Fibroblast of the aortic adventitia (primary cell): ENCODE measurements at regions not wholly inside any gene's neighbourhood (a gene's known extent, or its start where the extent isn't known, plus 50 kb on each side); places are given as distances from the start of the nearest gene placed in this dataset.

Experiments
- DNase-seq: peaks from one replicate; pipeline ENCODE4 v3.0.0-alpha.2; 2010; ENCODE audit warnings: low read depth
- H3K4me3 ChIP-seq: 2 replicates; pipeline ENCODE4 v1.5.1; 2011; ENCODE audit warnings: low read depth, mild to moderate bottlenecking, control low read depth, low read length, moderate library complexity
- TF ChIP-seq, protein P1 (sequence below): IDR thresholded peaks from 2 replicates; pipeline ENCODE4 v1.5.1; 2011; ENCODE audit warnings: mild to moderate bottlenecking, low read length, control low read depth, inconsistent platforms; ENCODE audit not compliant: insufficient read depth

DNA sequence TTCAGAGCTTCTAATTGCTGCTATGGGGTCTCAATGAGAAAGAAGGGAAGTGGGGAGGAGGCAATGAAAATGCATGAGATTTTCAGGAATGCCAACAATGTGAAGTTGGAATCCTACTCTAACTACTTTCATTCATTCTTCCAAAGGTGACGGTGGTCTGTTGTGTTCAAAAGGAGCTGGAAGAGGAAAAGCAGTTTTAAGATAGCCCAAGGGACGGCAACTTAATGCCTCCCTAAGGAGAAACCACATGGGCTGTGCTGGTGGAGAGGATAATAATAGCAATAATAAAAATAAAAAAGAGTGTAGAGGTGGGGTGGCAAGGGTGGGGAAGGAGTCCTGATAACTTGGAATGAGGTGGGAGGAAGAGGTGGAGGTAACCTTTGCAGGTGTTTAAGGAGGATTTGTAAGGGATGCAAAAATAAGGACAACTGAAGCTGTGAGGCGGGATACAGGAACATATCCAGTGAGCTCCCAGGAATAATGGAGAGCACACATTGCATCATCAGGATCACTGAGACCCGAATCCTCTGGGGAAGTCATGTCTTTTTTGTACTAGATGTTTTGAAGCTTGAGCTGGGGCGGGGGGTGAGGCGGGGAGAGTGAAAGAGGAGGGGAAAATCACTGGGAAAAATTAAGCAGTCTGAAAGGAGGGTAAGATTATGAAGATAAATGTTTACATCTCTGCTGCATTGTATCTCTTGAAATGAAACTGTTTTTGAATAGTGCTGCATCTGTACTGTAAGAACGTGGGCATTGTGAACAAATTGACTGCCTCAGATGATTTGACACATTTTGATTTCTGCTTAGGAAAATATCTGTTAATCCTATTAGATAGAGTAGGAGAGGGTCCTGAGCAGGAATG is 120.1 kb upstream of the TMEM161B start:
- TF ChIP-seq, protein P1, sequence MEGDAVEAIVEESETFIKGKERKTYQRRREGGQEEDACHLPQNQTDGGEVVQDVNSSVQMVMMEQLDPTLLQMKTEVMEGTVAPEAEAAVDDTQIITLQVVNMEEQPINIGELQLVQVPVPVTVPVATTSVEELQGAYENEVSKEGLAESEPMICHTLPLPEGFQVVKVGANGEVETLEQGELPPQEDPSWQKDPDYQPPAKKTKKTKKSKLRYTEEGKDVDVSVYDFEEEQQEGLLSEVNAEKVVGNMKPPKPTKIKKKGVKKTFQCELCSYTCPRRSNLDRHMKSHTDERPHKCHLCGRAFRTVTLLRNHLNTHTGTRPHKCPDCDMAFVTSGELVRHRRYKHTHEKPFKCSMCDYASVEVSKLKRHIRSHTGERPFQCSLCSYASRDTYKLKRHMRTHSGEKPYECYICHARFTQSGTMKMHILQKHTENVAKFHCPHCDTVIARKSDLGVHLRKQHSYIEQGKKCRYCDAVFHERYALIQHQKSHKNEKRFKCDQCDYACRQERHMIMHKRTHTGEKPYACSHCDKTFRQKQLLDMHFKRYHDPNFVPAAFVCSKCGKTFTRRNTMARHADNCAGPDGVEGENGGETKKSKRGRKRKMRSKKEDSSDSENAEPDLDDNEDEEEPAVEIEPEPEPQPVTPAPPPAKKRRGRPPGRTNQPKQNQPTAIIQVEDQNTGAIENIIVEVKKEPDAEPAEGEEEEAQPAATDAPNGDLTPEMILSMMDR: no peak

DNA sequence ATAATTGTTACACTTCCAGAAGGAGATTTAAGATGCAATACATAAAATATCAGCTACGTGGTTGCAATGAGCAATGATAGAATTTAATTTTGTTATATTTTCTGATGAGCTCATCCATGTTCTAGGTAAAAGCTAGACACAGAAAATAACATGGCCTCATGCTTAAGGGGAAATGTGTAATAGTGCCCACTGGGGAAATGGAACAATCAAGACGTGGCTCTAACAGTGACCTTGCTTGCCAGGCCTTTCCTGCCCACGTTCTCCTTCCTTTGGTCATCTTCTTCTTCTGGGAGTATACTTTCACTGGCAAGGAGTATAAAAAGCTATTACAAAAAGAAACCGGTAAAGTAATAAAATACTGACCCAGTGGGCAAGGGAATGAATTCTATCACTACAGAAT is 116.2 kb upstream of the TMEM161B start:
- DNase-seq: no peak
- H3K4me3 ChIP-seq: no peak overlapping the region
- TF ChIP-seq, protein P1: no peak

More for the DNA sequence above, 120.1 kb upstream of the TMEM161B start:
- H3K4me3 ChIP-seq: no peak overlapping the region
- no peak for DNase-seq

DNA sequence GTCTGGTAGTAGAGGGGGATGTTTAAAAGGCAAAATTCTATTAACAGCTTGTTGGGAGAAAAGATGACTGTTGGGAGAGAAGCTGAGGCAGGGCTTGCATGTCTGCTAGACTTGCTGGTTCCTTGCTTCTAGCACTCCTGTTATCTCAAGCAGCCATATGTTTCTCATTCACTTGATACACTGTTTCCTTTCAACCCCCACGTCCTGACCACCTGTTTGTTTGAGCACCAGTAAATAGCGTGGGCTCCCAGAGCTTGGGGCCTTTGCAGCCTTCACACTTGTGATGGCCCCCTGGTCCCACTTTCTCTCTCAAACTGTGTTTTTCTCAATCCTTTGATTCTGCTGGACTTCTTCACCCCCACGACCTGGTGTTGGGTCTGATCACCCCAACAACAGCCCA is 111.7 kb upstream of the TMEM161B start:
- no peak overlapping the region for H3K4me3 ChIP-seq
- TF ChIP-seq, protein P1: no peak
- no peak for DNase-seq

DNA sequence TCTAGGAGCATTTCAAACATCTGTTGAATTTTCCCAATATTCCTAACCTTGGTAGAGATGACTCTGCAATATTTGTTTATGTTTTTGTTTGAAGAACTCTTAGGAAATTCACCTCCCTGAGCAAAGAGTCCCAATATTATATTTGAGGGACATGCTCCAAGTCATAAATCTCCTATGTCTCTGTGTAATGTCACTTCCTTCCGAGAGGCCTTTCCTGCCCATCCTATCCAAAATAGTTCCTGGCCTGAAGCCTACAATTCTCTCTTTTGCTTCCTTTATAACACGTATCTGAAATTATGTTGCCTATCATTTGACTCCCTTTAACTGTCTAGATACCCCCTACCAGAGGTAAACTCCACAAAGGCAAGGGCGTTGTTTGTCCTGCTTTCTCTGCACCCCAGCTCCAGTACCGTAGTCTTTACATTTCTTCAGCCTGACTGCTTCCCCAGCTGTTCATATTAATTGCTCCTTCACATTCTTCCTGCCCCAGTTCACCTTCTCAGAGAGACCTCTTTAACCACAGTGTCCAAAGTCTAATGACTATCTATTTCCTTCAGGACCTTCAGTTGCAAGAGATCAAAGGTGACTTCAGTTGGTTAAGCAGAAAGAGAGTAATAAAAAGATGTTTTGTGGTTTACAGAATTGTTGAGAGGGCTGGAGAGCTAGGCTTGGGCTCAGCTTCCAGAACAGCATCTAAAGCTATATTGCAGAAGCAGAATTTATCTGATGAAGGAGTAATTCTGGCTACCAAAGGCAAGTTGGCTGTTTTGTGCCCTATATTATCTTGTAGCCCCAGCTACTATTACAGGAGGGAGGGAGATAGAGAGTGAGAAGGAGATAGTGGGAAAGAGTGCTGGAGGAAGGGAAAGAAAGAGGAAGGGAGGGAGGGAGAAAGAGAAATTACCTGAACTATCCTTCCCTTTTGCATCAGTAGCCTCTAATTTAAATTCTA is 109.3 kb upstream of the TMEM161B start:
- no peak overlapping the region for H3K4me3 ChIP-seq
- DNase-seq: no peak
- TF ChIP-seq, protein P1: no peak

DNA sequence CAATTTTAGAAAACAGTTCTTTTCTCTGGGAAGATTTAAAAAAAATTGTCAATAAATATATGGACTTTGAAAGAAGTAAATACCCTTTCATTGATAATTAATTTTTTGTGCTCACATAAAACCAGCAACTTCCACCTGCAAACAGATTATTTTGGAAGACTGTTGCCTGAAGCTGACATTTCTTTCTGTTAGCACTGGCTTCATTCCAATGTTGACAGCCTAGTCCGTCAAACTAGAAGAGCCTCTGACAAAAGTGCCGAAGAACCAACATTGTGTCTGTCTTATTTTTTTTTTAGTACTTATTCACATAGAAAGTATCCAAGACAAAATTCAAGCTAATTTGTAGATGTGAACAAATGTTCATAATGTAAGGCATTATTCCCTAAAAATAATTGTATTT is 108.6 kb upstream of the TMEM161B start:
- H3K4me3 ChIP-seq: no peak overlapping the region
- DNase-seq: no peak
- TF ChIP-seq, protein P1: no peak

DNA sequence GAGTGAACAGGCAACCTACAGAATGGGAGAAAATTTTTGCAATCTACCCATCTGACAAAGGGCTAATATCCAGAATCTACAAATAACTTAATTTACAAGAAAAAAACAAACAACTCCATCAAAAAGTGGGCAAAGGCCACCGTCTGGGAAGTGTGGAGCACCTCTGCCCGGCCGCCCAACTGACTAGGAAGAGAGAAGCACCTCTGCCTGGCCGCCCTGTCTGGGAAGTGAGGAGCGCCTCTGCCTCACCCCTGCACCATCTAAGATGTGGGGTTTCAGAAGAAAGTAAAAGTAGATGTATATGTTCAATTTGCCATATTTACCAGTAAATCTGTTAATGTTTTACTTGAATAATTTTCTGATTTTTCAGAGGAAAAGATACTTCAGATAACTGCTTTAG is 108.1 kb upstream of the TMEM161B start:
- no peak overlapping the region for H3K4me3 ChIP-seq
- no peak for DNase-seq
- TF ChIP-seq, protein P1: no peak
